Bronchial epithelial cell (primary cell): ENCODE measurements at regions not wholly inside any gene's neighbourhood (a gene's known extent, or its start where the extent isn't known, plus 50 kb on each side); places are given as distances from the start of the nearest gene placed in this dataset.
A peak's percentile ranks its signal among the peaks of the same experiment; 100 is the strongest.

Experiments used
- DNase-seq: peaks from one replicate; pipeline ENCODE4 v3.0.0-alpha.2; 2010; ENCODE audit warnings: low read depth
- FAIRE-seq: peaks from 2 replicates; lab custom pipeline; 2011; peaks lifted over from hg19 to GRCh38; lab: Jason Lieb, UNC
- H3K27me3 ChIP-seq: 2 replicates; pipeline ENCODE4 v1.5.1; 2011; ENCODE audit warnings: low read length; ENCODE audit not compliant: control insufficient read depth, insufficient read depth
- H3K36me3 ChIP-seq: 2 replicates; pipeline ENCODE4 v1.5.1; 2011; ENCODE audit warnings: low read length; ENCODE audit not compliant: control insufficient read depth, insufficient read depth
- H3K4me3 ChIP-seq: 2 replicates; pipeline ENCODE4 v1.5.1; 2011; ENCODE audit warnings: mild to moderate bottlenecking, low read depth, low read length, control low read depth
- CTCF ChIP-seq: IDR thresholded peaks from 2 replicates; pipeline ENCODE4 v1.5.1; 2011; ENCODE audit warnings: mild to moderate bottlenecking, moderate library complexity, low read length, control low read depth, inconsistent platforms; ENCODE audit not compliant: insufficient read depth, severe bottlenecking

GRCh38 chr12:43294916-43295315, 257.1 kb downstream of the ADAMTS20 start:
- FAIRE-seq, result no peak

GRCh38 chr12:43294147-43294546, 257.9 kb downstream of the ADAMTS20 start:
- H3K36me3 ChIP-seq, result no peaks in the 10 kb centered on the region
- DNase-seq (no peak), FAIRE-seq (no peak)
- H3K4me3 ChIP-seq, result no peak overlapping the region
- H3K27me3 ChIP-seq, result no peaks in the 10 kb centered on the region
- no peak for TF ChIP-seq CTCF

More at GRCh38 chr12:43294916-43295315, 257.1 kb downstream of the ADAMTS20 start:
- Histone ChIP-seq H3K4me3 (no peak overlapping the region), H3K36me3 (no peaks in the 10 kb centered on the region), H3K27me3 (no peaks in the 10 kb centered on the region)
- TF ChIP-seq CTCF, result no peak
- DNase-seq, result no peak

- Histone ChIP-seq H3K27me3 (no peaks in the 10 kb centered on the region), H3K36me3 (no peaks in the 10 kb centered on the region), H3K4me3 (no peak overlapping the region)
- no peak for FAIRE-seq
- DNase-seq, result no peak
- no peak for TF ChIP-seq CTCF
Observed at GRCh38 chr12:43293396-43293795, 258.6 kb downstream of the ADAMTS20 start.

- peak; percentile 67 for DNase-seq
- no peak for FAIRE-seq
- Histone ChIP-seq H3K4me3 (no peak overlapping the region), H3K27me3 (no peaks in the 10 kb centered on the region), H3K36me3 (no peaks in the 10 kb centered on the region)
- TF ChIP-seq CTCF, result no peak
Observed at GRCh38 chr12:43292699-43293098, 259.3 kb downstream of the ADAMTS20 start.

- H3K27me3 ChIP-seq, result no peaks in the 10 kb centered on the region
- DNase-seq (peak; percentile 37), FAIRE-seq (no peak)
- no peak for TF ChIP-seq CTCF
- no peak overlapping the region for H3K4me3 ChIP-seq
- H3K36me3 ChIP-seq, result no peaks in the 10 kb centered on the region
Observed at GRCh38 chr12:43291516-43291915, 260.5 kb downstream of the ADAMTS20 start.

GRCh38 chr12:43290836-43291235, 261.2 kb downstream of the ADAMTS20 start:
- Histone ChIP-seq H3K36me3 (no peaks in the 10 kb centered on the region), H3K4me3 (no peak overlapping the region), H3K27me3 (no peaks in the 10 kb centered on the region)
- FAIRE-seq, result no peak
- no peak for DNase-seq
- TF ChIP-seq CTCF, result no peak
